GM12892 (cell line): ENCODE measurements at regions not wholly inside any gene's neighbourhood (a gene's known extent, or its start where the extent isn't known, plus 50 kb on each side); places are given as distances from the start of the nearest gene placed in this dataset.

ENCODE experiments used
- DNase-seq: peaks from one replicate; pipeline ENCODE4 v3.0.0; 2011; ENCODE audit not compliant: insufficient read length
- FAIRE-seq: peaks from 2 replicates; lab custom pipeline; 2011; peaks lifted over from hg19 to GRCh38; lab: Jason Lieb, UNC
- POLR2A ChIP-seq: IDR thresholded peaks from 2 replicates; pipeline ENCODE4 v1.6.1; 2011; ENCODE audit warnings: low read depth, low read length, control low read depth
- POLR2AphosphoS5 ChIP-seq: IDR thresholded peaks from 2 replicates; pipeline ENCODE4 v1.6.1; 2011; ENCODE audit warnings: low read depth, low read length, control low read depth
- TAF1 ChIP-seq: IDR thresholded peaks from 2 replicates; pipeline ENCODE4 v1.6.1; 2011; ENCODE audit warnings: low read depth, mild to moderate bottlenecking, control low read depth, low read length, borderline replicate concordance

DNA sequence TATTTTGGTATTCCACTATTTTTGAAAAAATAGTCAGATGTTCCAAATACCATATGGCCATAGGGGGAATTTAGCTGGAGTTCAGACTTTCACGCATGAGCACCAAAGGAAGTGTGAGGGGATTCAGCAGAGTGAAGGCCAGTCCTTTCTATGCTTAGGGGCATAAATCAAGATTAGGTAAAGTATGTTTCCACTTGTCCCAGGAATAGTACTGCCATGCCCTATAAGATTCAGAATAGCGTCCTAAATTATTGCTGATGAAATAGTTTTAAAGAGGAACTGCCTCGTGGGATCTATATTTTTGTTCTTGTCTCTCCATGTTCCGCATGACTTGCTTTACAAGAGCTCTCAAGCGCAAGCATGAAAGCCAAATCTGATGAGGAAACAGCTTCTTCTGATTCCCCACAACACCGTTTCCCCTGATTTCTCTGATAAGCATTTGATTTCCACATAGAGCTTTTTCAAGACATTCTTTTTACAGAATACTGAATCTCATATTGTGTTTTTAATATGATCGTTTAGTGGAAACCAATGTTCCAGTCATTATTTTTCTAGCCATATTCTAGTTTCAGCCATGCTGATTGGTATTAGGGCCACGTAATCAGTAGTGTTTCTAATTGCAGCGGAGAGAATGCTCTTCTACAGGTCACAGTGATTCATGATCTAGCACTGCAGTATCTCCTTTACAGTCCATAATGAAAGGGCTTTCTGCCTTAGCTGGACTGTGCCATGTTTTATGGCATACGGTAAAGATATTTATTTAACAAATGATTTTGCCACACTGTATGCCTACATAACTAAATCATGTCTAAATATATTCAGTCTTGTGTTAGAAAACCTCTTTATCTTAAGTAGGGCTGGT, 492.3 kb downstream of the CENPC start:
- no peak for DNase-seq
- no peak for TF ChIP-seq POLR2AphosphoS5
- TF ChIP-seq TAF1, result no peak
- TF ChIP-seq POLR2A, result no peak
- no peak for FAIRE-seq

DNA sequence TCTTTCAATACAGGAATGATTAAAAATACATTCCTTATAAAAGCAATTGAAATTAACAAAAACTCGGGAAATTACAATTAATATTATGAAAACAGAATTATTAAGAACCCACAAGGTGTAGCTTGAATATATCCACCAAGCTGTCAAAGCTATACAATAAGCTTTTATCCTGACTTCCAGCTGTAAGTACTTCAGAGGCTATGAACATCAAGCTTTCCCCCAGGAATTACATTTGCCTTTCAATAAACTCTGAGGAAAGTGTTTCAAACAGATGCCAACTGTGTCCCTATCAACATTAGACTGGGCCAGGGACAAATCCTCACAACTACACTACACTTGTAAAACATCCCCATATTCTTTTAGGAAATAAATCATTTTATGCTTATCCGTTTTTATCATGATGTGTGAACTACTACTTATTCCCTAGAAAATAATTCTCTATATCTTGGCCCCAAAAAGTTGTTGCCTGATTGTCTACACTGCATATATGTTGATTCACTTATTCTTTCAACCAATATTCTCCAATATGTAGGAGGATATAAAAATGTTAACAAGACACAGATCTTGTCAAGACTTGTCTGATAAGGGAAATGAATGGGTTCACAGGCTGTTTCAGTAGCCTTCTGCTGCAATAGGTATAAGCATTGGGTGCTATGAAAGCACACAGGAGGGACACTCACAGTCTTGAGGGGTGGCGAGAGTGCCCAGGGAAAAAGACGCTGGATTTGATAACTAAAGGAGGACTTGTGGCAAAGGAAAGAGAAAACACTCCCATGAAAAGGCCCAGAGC, 494.1 kb downstream of the CENPC start:
- DNase-seq, result no peak
- no peak for FAIRE-seq
- TF ChIP-seq POLR2A (no peak), POLR2AphosphoS5 (no peak), TAF1 (no peak)

DNA sequence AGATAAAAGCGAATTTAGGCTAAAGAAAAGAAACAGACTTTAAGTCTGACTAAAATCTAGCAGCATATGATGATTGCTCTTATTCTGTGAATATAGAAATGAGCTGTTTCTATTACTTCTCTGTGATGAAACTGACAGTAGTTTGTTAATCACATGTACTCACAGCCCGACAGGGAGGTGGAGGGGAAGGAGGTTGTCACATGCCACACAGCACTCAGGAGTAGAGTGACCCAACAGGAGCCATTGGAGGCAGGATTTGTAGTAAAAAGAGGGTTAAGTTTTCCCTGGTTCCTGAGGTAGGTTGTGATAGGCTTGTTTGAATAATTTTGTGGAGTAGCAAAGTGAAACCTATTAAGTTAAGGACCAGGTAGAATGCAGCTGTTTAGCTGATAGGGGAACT, 495.9 kb downstream of the CENPC start:
- DNase-seq, result no peak
- TF ChIP-seq TAF1, result no peak
- no peak for TF ChIP-seq POLR2A
- no peak for TF ChIP-seq POLR2AphosphoS5
- FAIRE-seq, result no peak

DNA sequence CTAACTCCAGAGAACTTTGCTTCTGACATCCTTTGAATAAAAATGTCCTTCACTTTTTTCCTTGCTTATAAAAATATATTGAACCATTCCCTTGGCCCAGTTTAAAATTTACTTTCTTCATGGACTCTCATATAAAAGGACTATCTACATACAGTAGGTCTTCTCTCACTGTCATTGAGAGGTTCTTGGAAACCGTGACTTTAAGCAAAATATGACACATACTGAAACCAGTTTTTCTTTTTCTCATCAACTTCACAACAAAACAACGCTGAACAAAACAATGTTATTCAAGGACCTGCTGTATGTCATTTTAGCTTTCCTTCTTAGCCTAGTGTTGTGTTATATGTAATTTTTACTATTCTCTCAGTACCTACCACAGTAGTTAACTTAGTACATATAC, 496.8 kb downstream of the CENPC start:
- TF ChIP-seq POLR2AphosphoS5, result no peak
- no peak for TF ChIP-seq TAF1
- no peak for TF ChIP-seq POLR2A
- no peak for FAIRE-seq
- DNase-seq, result no peak

GRCh38 chr4:67040315-67040714, 505.0 kb downstream of the CENPC start:
- FAIRE-seq (no peak), DNase-seq (no peak)
- TF ChIP-seq TAF1, result no peak
- TF ChIP-seq POLR2A, result no peak

DNA sequence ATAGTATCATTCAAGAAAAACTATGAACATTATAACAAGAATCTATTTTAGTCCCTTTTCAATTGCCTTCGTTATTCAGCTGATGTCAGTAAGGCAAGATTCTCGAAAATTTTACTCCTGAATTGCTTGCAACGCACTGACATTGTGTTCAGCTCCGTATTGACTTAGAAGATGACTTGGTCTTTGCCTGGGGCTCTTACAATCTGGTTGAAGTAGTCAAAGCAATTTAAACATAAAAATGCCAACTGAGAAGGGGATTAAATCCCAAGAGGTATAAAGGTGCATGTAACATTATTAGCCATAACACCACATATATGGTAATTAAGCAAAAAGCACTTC, 507.1 kb downstream of the CENPC start:
- FAIRE-seq, result no peak
- TF ChIP-seq POLR2AphosphoS5 (no peak), TAF1 (no peak), POLR2A (no peak)
- no peak for DNase-seq

DNA sequence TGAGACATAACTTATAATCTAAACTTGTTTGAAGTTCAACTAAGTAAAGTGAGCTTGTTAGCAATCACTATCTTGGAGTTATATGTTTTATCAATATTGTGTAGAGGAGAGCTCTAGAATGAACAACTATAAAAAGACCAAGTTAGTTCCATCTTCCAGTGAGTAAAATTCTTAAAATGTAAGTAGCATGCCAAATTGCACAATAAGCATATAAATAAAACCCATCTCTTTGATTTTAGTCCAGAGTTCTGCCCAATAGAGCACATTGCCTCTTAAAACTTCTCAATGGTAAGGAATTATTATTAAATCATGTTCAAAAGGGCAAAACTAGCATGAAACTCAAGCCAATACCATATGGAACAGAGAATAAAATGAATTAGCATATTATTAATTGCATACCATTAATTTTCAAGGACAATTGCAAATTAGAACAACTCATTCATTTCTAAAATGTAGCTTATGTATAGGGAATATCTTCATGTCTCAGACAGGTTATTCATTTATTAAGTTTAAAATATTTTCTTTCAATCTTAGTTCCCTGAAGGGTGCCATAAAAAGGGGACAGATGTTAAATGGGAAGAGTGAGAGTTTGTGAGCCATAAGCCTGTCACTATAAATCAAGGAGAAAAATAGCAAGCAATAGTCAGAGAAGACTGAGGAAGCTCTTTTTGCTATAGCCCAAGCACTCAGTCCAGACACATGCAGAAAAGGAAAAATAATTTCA, 507.6 kb downstream of the CENPC start:
- TF ChIP-seq TAF1, result no peak
- TF ChIP-seq POLR2AphosphoS5, result no peak
- TF ChIP-seq POLR2A, result no peak
- DNase-seq (no peak), FAIRE-seq (no peak)

- FAIRE-seq (no peak), DNase-seq (no peak)
- TF ChIP-seq POLR2A, result no peak
- TF ChIP-seq POLR2AphosphoS5, result no peak
- no peak for TF ChIP-seq TAF1
Measured at GRCh38 chr4:67036791-67037190, 508.5 kb downstream of the CENPC start.

DNA sequence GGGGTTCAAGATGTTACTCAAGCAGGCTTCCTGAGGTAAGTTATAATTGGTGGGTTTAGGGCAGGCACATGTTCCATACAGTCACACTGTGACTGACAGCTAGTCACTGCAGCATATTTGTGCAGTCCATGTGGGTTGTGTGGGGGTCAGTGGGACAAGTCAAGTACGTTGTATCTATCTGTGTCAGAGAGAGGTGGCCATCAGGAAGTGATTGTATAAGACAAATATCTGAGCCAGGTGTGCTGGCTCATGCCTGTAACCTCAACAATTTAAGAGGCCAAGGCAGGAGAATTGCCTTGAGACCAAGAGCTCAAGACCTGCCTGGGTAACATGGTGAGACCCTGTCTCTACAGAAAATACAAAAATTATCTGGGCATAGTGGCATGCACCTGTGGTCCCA, 509.3 kb downstream of the CENPC start:
- DNase-seq (no peak), FAIRE-seq (no peak)
- TF ChIP-seq TAF1 (no peak), POLR2AphosphoS5 (no peak), POLR2A (no peak)

DNA sequence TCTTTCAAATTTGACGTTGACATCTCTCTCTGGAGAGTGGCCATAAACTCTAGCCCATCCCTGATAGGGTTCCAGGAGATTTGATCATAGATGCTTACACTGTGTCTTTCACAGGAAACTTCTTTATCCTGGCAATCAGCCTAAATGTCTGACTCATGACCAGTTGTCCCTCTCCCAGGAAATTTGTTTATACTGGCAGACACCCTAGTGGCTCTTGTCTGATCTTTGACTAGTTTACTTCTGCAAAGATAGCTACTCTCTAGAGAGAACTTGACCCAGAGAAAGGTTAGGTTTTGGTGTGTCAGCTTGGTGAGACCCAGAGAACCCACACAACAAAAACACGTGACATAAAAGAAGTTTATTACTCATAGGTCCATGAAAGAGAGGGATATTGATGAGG, 509.8 kb downstream of the CENPC start:
- TF ChIP-seq TAF1, result no peak
- TF ChIP-seq POLR2A, result no peak
- TF ChIP-seq POLR2AphosphoS5, result no peak
- no peak for FAIRE-seq
- DNase-seq, result no peak

GRCh38 chr4:67030636-67031035, 514.7 kb downstream of the CENPC start:
- TF ChIP-seq TAF1, result no peak
- TF ChIP-seq POLR2AphosphoS5, result no peak
- no peak for TF ChIP-seq POLR2A
- DNase-seq, result no peak
- FAIRE-seq, result no peak
